ENCODE measurements at regions not wholly inside any gene's neighbourhood (a gene's known extent, or its start where the extent isn't known, plus 50 kb on each side); places are given as distances from the start of the nearest gene placed in this dataset.

DNA sequence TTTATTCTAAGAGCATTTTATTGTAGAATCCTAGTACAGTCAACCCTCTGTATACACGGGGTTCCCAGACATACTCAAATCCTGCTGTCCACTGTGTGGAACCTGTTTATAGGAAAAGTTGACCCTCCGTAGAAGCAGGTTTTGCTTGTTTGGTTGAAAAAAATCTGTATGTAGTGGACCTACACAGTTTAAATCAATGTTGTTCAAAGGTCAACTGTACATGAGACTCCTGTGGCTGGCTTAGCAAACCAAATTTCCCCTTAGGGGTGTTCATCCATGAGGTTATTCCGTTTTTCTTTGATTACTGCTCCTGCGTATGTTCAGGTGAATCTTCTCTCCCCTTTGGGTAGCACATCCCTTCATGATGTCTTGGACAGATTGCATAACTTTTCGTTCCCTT, 387.0 kb upstream of the ZFP64 start:
- TF ChIP-seq POLR2A (IDR thresholded peaks at IDR 0.05) (no peak), EP300 (IDR thresholded peaks at IDR 0.05) (no peak), POLR2AphosphoS5 (IDR thresholded peaks at IDR 0.05) (no peak)
- TF ChIP-seq, protein P1, sequence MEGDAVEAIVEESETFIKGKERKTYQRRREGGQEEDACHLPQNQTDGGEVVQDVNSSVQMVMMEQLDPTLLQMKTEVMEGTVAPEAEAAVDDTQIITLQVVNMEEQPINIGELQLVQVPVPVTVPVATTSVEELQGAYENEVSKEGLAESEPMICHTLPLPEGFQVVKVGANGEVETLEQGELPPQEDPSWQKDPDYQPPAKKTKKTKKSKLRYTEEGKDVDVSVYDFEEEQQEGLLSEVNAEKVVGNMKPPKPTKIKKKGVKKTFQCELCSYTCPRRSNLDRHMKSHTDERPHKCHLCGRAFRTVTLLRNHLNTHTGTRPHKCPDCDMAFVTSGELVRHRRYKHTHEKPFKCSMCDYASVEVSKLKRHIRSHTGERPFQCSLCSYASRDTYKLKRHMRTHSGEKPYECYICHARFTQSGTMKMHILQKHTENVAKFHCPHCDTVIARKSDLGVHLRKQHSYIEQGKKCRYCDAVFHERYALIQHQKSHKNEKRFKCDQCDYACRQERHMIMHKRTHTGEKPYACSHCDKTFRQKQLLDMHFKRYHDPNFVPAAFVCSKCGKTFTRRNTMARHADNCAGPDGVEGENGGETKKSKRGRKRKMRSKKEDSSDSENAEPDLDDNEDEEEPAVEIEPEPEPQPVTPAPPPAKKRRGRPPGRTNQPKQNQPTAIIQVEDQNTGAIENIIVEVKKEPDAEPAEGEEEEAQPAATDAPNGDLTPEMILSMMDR (IDR thresholded peaks at IDR 0.05), result no peak
